Middle frontal gyrus (tissue), 1 donor: ENCODE measurements at regions not wholly inside any gene's neighbourhood (a gene's known extent, or its start where the extent isn't known, plus 50 kb on each side); places are given as distances from the start of the nearest gene placed in this dataset.
A peak's percentile ranks its signal among the peaks of the same experiment; 100 is the strongest.

Source experiments
- DNase-seq: peaks from one replicate; pipeline ENCODE4 v3.0.0-alpha.2; 2015; ENCODE audit warnings: low spot score; ENCODE audit errors: extremely low spot score

DNA sequence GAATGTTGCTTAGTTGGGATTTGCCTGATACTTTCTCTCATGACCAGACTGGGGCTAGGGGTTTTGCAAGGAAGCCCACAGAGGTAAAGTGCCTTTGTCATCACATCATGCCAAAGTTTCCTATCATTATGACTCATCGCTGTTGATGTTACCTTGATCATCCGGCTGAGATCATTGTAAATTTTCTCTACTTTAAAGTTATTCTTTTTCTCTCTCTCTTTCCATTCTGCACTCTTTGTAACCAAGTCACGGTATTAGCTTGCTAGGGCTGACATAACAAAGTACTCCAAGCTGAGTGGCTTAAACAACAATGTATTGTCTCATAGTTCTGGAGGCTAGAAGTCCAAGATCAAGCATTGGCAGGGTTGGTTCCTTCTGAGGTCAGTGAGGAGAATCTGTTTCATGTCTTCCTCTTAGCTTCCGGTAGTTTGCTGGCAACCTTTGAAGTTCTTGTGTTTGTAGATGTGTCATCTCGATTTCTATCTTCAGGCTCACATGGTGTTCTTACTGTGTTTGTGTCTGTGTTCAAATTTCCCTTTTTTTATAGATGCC lies 113.0 kb downstream of the DTHD1 start:
- DNase-seq: no peak

DNA sequence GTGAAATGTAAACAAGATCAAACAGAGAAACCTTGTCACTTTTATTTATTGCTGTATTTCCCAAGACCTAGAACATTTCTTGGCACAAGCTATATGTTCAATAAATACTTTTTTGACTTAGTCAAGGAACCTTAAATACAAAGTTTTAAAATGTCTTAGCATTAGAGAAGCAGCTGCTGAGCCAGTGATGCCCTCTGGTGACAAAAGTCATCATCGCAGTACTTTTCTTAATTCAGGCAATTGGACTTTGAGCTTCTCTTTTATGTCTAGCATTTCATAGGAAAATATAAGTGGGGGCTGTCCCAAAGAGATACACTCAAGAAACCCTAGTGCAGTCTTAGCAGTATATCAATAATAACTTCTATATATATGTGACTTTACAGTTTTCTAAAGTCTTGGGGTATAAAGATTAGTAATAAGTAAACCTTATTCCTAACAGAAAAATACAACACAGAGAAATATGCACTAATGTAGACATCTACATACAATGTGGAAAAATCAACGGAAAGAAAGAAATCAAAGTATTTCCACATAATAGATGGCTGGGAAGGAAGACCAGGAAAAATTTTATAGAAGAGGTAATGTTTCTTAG lies 118.4 kb downstream of the DTHD1 start:
- no peak for DNase-seq

DNA sequence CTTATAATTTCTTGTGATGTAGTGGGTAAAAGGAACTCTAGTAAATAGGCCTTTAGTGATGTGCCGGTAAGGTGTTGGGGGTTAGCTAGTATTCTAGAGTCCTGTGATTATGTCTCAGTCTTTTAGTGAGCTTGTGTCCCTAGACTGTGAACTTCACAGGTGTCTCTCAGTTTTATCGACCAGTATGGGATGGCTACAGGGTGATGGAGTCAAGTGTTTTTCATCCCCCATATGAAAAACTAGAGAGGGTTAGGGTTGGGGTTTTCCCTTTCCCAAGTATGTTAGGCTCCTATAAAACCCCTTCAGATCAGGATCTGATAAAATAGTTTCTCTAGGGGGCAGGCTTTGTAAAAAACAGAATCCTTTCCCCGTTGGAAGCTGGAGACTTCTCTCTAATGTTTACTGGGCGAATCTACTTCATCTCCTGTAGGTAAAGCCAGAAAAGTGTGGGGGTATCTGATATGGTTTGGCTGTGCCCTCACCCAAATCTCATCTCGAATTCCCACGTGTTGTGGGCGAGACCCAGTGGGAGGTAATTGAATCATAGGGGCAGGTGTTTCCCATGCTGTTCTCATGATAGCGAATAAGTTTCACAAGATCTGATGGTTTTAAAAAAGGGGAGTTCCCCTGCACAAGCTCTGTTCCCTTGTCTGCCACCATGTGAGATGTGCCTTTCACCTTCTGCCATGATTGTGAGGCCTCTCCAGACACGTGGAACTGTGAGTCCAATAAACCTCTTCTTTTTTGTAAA lies 120.8 kb downstream of the DTHD1 start:
- no peak for DNase-seq

DNA sequence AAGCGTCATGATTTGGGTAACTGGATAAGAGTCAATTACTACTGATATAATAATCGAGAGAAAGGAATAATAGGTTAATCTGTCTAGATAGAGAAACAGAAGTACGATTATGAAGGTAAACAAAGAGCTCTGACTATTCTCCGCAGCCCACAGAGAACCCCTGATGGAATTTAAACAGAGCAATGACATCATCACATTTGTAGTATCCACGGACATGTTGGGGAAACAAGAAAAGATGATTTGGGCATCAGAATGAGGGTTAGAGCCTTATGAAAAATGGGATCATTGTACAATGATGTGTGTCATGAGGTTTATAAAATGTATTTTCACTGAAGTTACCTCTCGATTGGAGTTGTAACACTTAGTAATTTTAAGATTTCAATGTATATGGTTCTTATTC lies 129.9 kb downstream of the DTHD1 start:
- DNase-seq: no peak

DNA sequence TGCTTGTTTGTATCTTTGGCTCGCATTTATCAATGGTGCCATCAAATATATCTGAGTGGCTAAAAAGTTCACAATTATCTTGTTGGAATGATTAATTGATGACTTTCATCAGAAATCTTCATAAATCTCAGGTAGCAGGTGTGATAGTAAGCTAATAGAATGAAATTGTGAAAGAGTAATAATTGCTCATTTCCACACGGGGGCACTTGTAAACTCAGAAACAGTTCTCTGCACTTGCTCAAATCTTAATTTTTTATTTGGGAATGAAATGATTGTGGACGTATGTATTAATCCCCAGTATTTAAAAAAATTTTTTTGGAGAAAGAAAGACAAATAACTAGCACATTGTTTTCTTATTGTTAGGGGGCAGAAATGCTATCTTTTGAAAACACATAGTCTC lies 132.8 kb downstream of the DTHD1 start:
- DNase-seq: no peak

GRCh38 chr4:36417146-36417545 lies 135.7 kb downstream of the DTHD1 start:
- DNase-seq: no peak

DNA sequence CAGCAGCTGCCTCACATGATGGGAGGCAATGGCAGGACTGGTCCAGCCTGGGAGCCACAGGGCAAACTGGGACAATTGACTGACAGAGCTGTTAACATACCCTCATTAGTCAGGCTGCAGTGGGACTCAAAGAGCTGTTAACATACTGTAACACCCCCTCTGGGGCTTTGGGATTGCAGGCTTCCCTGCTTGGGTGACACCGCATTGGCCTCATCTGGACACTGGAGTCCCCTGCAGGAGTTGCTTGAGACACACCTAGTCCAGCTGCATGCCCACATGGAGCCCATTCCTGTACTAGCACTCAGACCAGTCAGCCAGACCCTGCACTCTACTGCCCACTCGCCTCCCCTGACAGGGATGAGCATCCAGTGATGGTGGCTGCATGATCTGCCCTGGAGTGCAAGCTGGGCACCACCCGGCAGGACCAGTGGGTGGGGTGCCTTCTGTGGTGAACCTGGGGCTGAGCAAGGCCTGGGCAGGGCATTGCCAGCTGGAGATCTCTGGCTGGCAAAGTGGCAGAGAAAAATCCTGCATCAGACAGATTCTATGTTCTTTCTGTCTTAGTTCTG lies 138.8 kb downstream of the DTHD1 start:
- no peak for DNase-seq

DNA sequence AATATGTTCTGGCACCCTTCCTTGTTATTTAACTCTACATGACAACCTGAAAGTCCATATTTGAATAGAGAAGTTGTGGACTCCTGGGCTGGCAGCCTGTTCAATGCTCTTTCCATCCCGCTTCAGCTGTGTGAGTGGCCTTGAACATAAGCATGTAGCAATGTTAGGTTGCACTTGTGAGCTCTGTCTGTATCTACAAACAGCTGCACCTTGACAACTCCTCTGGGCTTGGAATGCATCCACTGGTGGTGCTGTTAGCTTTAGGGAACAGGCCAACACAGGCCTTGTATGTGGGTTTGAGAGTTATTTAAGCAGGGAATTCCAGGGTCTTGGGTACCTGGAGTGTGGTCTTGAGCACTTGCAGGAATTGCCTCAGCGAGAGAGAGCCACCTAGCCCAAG lies 141.2 kb downstream of the DTHD1 start:
- no peak for DNase-seq

DNA sequence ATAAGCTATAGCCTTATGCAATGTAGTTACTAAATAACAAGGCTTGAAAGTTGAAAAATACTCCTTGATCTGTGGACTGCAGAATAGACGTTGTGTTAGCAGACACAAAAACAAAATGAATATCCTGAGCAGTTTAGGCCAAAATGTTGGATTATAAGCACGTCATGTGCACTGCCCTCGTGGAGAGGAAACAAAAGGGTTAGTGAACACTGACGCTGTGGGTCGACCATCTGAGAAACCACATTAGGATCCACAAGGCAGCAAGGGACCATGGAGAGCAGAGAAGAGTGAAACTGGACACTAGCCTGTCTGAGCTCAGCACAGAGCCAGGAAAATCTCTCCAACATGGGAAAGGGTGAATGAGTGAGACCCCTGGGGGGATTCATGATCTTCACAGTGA lies 145.3 kb downstream of the DTHD1 start:
- no peak for DNase-seq

DNA sequence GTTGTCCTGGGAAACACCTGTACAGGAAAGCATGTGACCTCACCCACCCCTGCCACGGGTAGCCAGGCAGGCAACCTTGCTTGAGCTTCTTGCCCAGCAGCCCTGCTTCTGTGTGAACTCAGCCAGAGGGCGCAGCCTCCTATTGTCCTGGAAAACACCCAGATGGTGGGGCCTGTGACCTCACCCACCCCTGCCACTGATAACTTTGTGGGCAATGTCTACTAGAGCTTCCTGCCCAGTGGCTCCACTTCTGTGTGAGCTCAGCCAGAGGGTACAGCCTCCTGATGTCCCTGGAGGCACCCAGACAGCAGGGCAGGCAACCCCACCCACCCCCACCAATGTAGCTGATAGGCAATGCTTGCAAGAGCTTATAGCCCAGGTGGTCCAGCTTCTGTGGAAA lies 146.3 kb downstream of the DTHD1 start:
- no peak for DNase-seq

- no peak for DNase-seq
Measured at GRCh38 chr4:36432586-36432985, 151.2 kb downstream of the DTHD1 start.

- DNase-seq: no peak
Measured at GRCh38 chr4:36439556-36439955, 158.1 kb downstream of the DTHD1 start.

DNA sequence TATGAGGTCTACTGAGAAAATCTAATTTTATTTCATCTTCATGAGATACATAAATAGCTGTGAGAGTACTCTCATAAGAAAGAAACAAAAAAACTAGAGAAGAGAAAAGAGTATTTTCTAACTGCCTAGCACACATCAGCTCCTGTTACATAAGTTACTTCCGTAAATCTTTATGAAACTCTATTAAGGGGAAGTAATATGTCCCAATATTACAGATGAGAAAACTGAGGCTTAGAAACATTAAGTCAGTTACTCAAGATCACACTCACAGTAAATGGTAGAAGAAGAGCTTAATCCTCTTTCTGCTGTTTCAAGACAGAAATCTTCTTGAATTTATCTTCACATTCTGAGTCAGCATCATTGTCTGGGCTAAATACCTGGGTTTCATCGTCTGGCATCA lies 164.1 kb downstream of the DTHD1 start:
- no peak for DNase-seq

DNA sequence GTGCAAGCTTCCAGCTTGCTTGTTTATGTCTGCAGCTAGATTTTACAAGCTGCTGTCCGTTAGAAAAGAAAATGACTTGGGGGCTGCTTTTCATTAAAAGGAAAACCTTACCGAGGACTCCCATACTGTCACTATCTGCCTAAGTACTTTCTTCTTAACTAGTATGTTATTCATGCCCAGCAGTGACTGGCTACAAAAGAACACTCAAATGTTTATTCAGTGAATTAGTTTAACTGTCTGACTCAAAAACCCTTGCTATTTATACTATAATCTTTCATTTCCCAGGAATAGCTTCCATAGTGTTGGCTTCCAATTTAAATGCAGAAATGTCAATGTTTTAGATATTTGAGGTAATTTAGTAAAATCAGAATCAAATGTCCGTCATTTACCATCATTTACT lies 164.9 kb downstream of the DTHD1 start:
- no peak for DNase-seq

- no peak for DNase-seq
Measured at GRCh38 chr4:36461344-36461743, 179.9 kb downstream of the DTHD1 start.

GRCh38 chr4:36467670-36468069 lies 186.3 kb downstream of the DTHD1 start:
- no peak for DNase-seq

DNA sequence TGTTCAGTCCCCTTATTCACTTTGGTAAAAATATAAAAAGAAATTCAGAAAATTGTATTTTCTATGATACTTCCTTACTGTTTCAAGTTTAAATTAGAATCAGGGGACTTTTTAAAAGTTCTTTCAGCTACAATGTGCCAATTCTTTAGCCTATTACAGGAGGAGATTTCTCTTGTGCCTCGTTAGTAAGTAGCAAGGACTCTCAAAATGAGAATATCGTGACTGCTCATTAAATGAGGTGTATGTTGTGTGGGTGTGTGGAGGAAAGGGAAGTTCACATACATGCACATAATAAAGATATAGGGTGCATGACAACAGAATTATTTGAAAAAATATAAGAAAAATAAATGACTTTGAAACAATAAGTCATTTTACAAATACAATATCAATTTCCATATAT lies 190.5 kb downstream of the DTHD1 start:
- DNase-seq: no peak

DNA sequence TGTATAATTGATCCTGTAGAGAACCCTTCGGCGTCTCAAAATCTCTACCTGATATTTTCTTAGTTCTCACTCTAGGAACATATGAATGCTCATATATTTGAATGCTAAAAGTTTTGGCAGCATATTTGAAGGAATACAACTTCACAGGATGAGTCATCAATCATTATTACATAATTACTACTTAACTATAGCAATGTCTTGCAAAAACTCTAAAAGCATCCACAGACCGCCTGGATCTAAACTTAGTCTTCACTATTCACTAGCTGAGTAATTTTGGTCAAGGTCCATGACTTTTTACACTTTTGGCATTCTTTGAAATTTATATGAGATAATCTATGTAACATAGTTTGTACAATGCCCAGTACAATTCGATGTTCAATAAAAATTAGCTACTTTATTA lies 194.7 kb downstream of the DTHD1 start:
- no peak for DNase-seq

- peak; percentile 9 for DNase-seq
Measured at GRCh38 chr4:36477861-36478260, 196.4 kb downstream of the DTHD1 start.

DNA sequence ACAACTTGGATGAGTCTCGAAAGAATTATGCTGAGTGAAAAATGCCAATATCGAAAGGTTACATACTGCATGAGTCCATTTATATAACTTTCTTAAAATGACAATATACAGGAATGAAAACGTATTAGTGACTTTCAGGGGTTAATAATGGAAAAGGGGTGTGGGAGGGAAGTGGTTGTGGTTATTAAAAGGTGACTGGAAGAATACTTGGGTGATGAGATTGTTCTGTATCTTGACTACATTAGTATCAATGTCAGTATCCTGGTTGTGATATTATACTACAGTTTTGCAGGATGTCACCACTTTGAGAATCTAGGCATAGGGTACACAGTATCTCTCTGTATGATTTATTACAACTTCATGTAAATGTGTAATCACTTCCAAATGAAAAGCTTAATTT lies 204.5 kb downstream of the DTHD1 start:
- DNase-seq: no peak

GRCh38 chr4:36489798-36490197 lies 208.4 kb downstream of the DTHD1 start:
- no peak for DNase-seq

GRCh38 chr4:36492041-36492440 lies 210.6 kb downstream of the DTHD1 start:
- DNase-seq: no peak

- DNase-seq: no peak
Measured at GRCh38 chr4:36492590-36492989, 211.2 kb downstream of the DTHD1 start.
